Tibial artery (tissue), 4 donors: ENCODE measurements at regions not wholly inside any gene's neighbourhood (a gene's known extent, or its start where the extent isn't known, plus 50 kb on each side); places are given as distances from the start of the nearest gene placed in this dataset.

Source experiments
- DNase-seq, 2 donors: peaks; one replicate each; pipeline ENCODE4 v3.0.0-alpha.2; 2019
- H3K27ac ChIP-seq, 2 donors: fragments of 200-600 bp; sonication (generic) in 1 of 2; 1 replicate in 1 of 2; 2 replicates in 1 of 2; pipeline ENCODE4 v1.5.1; 2018 to 2019; ENCODE audit warnings: mild to moderate bottlenecking in 1 of 2
- H3K27me3 ChIP-seq, 2 donors: fragments of 200-600 bp; sonication (generic) in 1 of 2; one replicate each; pipeline versions ENCODE4 v1.5.1 to v1.6.0; 2016 to 2019
- H3K36me3 ChIP-seq, 3 donors: fragments of 200-600 bp; sonication (generic) in 2 of 3; one replicate each; pipeline ENCODE4 v1.5.1; 2016 to 2019; ENCODE audit warnings: mild to moderate bottlenecking in 2 of 3
- H3K4me1 ChIP-seq, 4 donors: fragments of 200-600 bp; sonication (generic) in 2 of 4; 1 replicate in 3 of 4; 2 replicates in 1 of 4; pipeline ENCODE4 v1.5.1; 2016 to 2019
- H3K4me3 ChIP-seq, 2 donors: fragments of 200-600 bp; sonication (generic) in 1 of 2; 1 replicate in 1 of 2; 2 replicates in 1 of 2; pipeline ENCODE4 v1.5.1; 2018 to 2019; ENCODE audit warnings: mild to moderate bottlenecking in 2 of 2
- H3K9me3 ChIP-seq, 3 donors: fragments of 200-600 bp; sonication (generic) in 1 of 3; one replicate each; pipeline ENCODE4 v1.5.1; 2016 to 2019
- CTCF ChIP-seq, 2 experiments: fragments of 200-600 bp in 1 of 2; fragments of 450-650 bp in 1 of 2; IDR thresholded peaks; one replicate each; pipeline ENCODE4 v1.5.1; 2017 to 2019; ENCODE audit warnings: antibody characterized with exemption in 2 of 2, mild to moderate bottlenecking in 1 of 2, moderate library complexity in 1 of 2
- intact Hi-C: fragments of 100-400 bp; cut with DNase I; formaldehyde crosslinking; loops from one replicate; pipeline ENCODE4 v1.15.0; 2023; ENCODE audit warnings: low total_unique reads

GRCh38 chr4:181525634-181526033, 717.6 kb upstream of the TENM3 start:
- intact Hi-C loops, result no loop called here
- DNase-seq, result no peak

GRCh38 chr4:181528570-181529184, 714.5 kb upstream of the TENM3 start:
- H3K4me3 ChIP-seq, result no peak overlapping the region
- no peak for DNase-seq
- intact Hi-C loops, result no loop called here
- no peaks in the 10 kb centered on the region for H3K9me3 ChIP-seq
- no peaks in the 10 kb centered on the region for H3K4me1 ChIP-seq
- no peak overlapping the region for H3K27ac ChIP-seq
- H3K27me3 ChIP-seq, result no peaks in the 10 kb centered on the region
- peak in 1 of 2 experiments; percentile 21 for TF ChIP-seq CTCF (IDR thresholded peaks at IDR 0.05)
- H3K36me3 ChIP-seq, result no peaks in the 10 kb centered on the region

More at GRCh38 chr4:181525634-181526033, 717.6 kb upstream of the TENM3 start:
- no peak overlapping the region for H3K4me3 ChIP-seq
- TF ChIP-seq CTCF (IDR thresholded peaks at IDR 0.05), result no peak
- H3K36me3 ChIP-seq, result no peaks in the 10 kb centered on the region
- no peaks in the 10 kb centered on the region for H3K27me3 ChIP-seq
- H3K27ac ChIP-seq, result no peak overlapping the region
- no peaks in the 10 kb centered on the region for H3K9me3 ChIP-seq
- H3K4me1 ChIP-seq, result no peaks in the 10 kb centered on the region

GRCh38 chr4:181529537-181529936, 713.7 kb upstream of the TENM3 start:
- intact Hi-C loops, result no loop called here
- Histone ChIP-seq H3K36me3 (no peaks in the 10 kb centered on the region), H3K27ac (no peak overlapping the region), H3K4me1 (no peaks in the 10 kb centered on the region), H3K4me3 (no peak overlapping the region), H3K9me3 (no peaks in the 10 kb centered on the region), H3K27me3 (no peaks in the 10 kb centered on the region)
- TF ChIP-seq CTCF (IDR thresholded peaks at IDR 0.05), result no peak
- DNase-seq, result no peak

GRCh38 chr4:181536196-181536746, 706.9 kb upstream of the TENM3 start:
- intact Hi-C loops, result no loop called here
- Histone ChIP-seq H3K9me3 (no peaks in the 10 kb centered on the region), H3K4me1 (no peaks in the 10 kb centered on the region), H3K27me3 (no peaks in the 10 kb centered on the region), H3K36me3 (no peaks in the 10 kb centered on the region), H3K27ac (no peak overlapping the region), H3K4me3 (no peak overlapping the region)
- DNase-seq, result no peak
- no peak for TF ChIP-seq CTCF (IDR thresholded peaks at IDR 0.05)

- Histone ChIP-seq H3K4me3 (no peak overlapping the region), H3K27ac (no peak overlapping the region), H3K27me3 (no peaks in the 10 kb centered on the region), H3K36me3 (no peaks in the 10 kb centered on the region), H3K4me1 (no peaks in the 10 kb centered on the region), H3K9me3 (no peaks in the 10 kb centered on the region)
- TF ChIP-seq CTCF (IDR thresholded peaks at IDR 0.05), result no peak
- intact Hi-C loops, result no loop called here
- DNase-seq, result no peak
Observed at GRCh38 chr4:181536811-181537434, 706.3 kb upstream of the TENM3 start.
